ENCODE measurements at regions not wholly inside any gene's neighbourhood (a gene's known extent, or its start where the extent isn't known, plus 50 kb on each side); places are given as distances from the start of the nearest gene placed in this dataset.

GRCh38 chr15:96891046-96891445 lies 560.5 kb downstream of the NR2F2 start:
- ATAC-seq (ENCODE audit: low read depth): no peak
- BruUV-seq (replicated peaks): no TSS peak
- Histone ChIP-seq H3K79me1 (ENCODE audit: low read depth in 1 of 2, low read length in 2 of 2) (no peaks in the 10 kb centered on the region), H3K18ac (ENCODE audit: low read depth, low read length) (no peak overlapping the region), H3K9me1 (ENCODE audit: insufficient read depth, low read length) (no peaks in the 10 kb centered on the region), H2BK120ac (ENCODE audit: low read depth, low read length) (no peak overlapping the region), H3K14ac (replicated peaks; ENCODE audit: low read depth, low read length) (no peak overlapping the region), H3K9ac (ENCODE audit: low read depth, low read length) (no peak overlapping the region), H3K56ac (ENCODE audit: extremely low read depth, insufficient read depth, low read length) (no peak overlapping the region), H2AK5ac (ENCODE audit: low read depth, low read length) (no peak overlapping the region), H2BK15ac (ENCODE audit: low read depth, low read length) (no peak overlapping the region), H3K27me3 (ENCODE audit: control insufficient read depth, insufficient read depth, low read length) (no peaks in the 10 kb centered on the region), H3K4me1 (ENCODE audit: control insufficient read depth, insufficient read depth, low read length) (no peaks in the 10 kb centered on the region), H3K9me3 (ENCODE audit: control insufficient read depth, insufficient read depth, low read length) (peaks cover 2% of the 10 kb centered on the region; the same call in 1 of the 2 replicates), H2BK20ac (ENCODE audit: low read depth, low read length) (no peak overlapping the region), H3K4me3 (ENCODE audit: insufficient read depth, low read depth, low read length) (no peak overlapping the region), H2AFZ (replicated peaks; ENCODE audit: low read length, poor library complexity) (no peak overlapping the region), H3K23ac (ENCODE audit: low read depth, low read length) (no peak overlapping the region), H2AK9ac (replicated peaks; ENCODE audit: low read depth, low read length, poor library complexity) (no peak overlapping the region), H4K20me1 (ENCODE audit: insufficient read depth, low read length) (no peaks in the 10 kb centered on the region), H3K4ac (ENCODE audit: low read depth, low read length) (no peak overlapping the region), H4K91ac (ENCODE audit: insufficient read depth, low read depth, low read length) (no peak overlapping the region), H3K27ac (ENCODE audit: insufficient read depth, low read length) (no peak overlapping the region), H3K4me2 (ENCODE audit: low read depth, low read length) (no peak overlapping the region), H4K8ac (ENCODE audit: low read depth in 2 of 2, low read length in 2 of 2) (no peak overlapping the region), H4K5ac (ENCODE audit: low read depth, low read length) (no peak overlapping the region), H3K36me3 (ENCODE audit: control insufficient read depth, insufficient read depth, low read length) (no peaks in the 10 kb centered on the region), H2BK5ac (ENCODE audit: low read depth, low read length, poor library complexity, severe bottlenecking) (no peak overlapping the region)
- intact Hi-C loops (cut with micrococcal nuclease) (no loop called here), in situ Hi-C loops (cut with MboI; ENCODE audit: low sequenced_read_pairs) (no loop called here), dilution Hi-C loops (cut with HindIII; ENCODE audit: low sequenced_read_pairs, unreplicated experiment) (no loop called here)
- ChIA-PET CTCF (no interaction called here), POLR2A (ENCODE audit: unreplicated experiment) (no interaction called here)
- TF ChIP-seq CEBPB (IDR thresholded peaks at IDR 0.05; ENCODE audit: low read depth, low read length) (no peak), USF2 (IDR thresholded peaks at IDR 0.05; ENCODE audit: low read depth, low read length) (no peak), RCOR1 (IDR thresholded peaks at IDR 0.05; ENCODE audit: insufficient replicate concordance, low read length) (no peak), RAD21 (IDR thresholded peaks at IDR 0.05; ENCODE audit: low read length) (no peak), NFE2L2 (IDR thresholded peaks at IDR 0.05; ENCODE audit: low read depth, low read length) (no peak), FOS (IDR thresholded peaks at IDR 0.05; ENCODE audit: low read depth, low read length) (no peak), BHLHE40 (IDR thresholded peaks at IDR 0.05; ENCODE audit: low read depth, low read length) (no peak)
- DNase-seq: no peak
- 17% methylated on average over 1 of the region's 4 CpGs; no CpG with 5 or more reads in 1 of the 2 experiments for WGBS, 2 experiments (ENCODE audit: extremely low coverage in 2 of 2, insufficient read length in 1 of 2)

All from IMR-90 (cell line).